Keratinocyte (primary cell): ENCODE measurements at regions not wholly inside any gene's neighbourhood (a gene's known extent, or its start where the extent isn't known, plus 50 kb on each side); places are given as distances from the start of the nearest gene placed in this dataset.
A peak's percentile ranks its signal among the peaks of the same experiment; 100 is the strongest.

Experiments
- DNase-seq: peaks from one replicate; pipeline ENCODE4 v3.0.0-alpha.2; 2011; ENCODE audit warnings: low read depth, missing footprints, low spot score
- FAIRE-seq: peaks from 2 replicates; lab custom pipeline; 2011; peaks lifted over from hg19 to GRCh38; lab: Jason Lieb, UNC
- H2AFZ ChIP-seq: 2 replicates; pipeline ENCODE4 v1.6.0; 2012; ENCODE audit warnings: low read length, control low read depth, inconsistent platforms; ENCODE audit not compliant: control insufficient read depth
- H3K27ac ChIP-seq: 2 replicates; pipeline ENCODE4 v1.5.1; 2011; ENCODE audit warnings: low read length; ENCODE audit not compliant: control insufficient read depth, insufficient read depth
- H3K27me3 ChIP-seq: 3 replicates; pipeline ENCODE4 v1.6.0; 2011; ENCODE audit warnings: low read length; ENCODE audit not compliant: control insufficient read depth, insufficient read depth; ENCODE audit errors: extremely low read depth
- H3K36me3 ChIP-seq, 2 experiments: 2 replicates in 1 of 2; 3 replicates in 1 of 2; pipeline ENCODE4 v1.5.1; 2011; ENCODE audit warnings: low read length in 2 of 2, mild to moderate bottlenecking in 1 of 2; ENCODE audit not compliant: control insufficient read depth in 2 of 2, insufficient read depth in 2 of 2; ENCODE audit errors: extremely low read depth in 1 of 2
- H3K4me1 ChIP-seq: 3 replicates; pipeline ENCODE4 v1.5.1; 2011; ENCODE audit warnings: low read length; ENCODE audit not compliant: control insufficient read depth, insufficient read depth; ENCODE audit errors: extremely low read depth
- H3K4me2 ChIP-seq: 3 replicates; pipeline ENCODE4 v1.6.0; 2011; ENCODE audit warnings: low read depth, low read length; ENCODE audit not compliant: control insufficient read depth, insufficient read depth; ENCODE audit errors: extremely low read depth
- H3K4me3 ChIP-seq, 3 experiments: fragments of 200-600 bp in 1 of 3; sonication (generic) in 1 of 3; 2 replicates in 2 of 3; 3 replicates in 1 of 3; pipeline ENCODE4 v1.5.1; 2011 to 2016; ENCODE audit warnings: low read length in 3 of 3, mild to moderate bottlenecking in 3 of 3, control low read depth in 2 of 3, inconsistent platforms in 1 of 3, low read depth in 1 of 3, mixed read lengths in 1 of 3, mixed run types in 1 of 3, moderate library complexity in 1 of 3; ENCODE audit not compliant: control insufficient read depth in 2 of 3, insufficient read depth in 2 of 3; ENCODE audit errors: extremely low read depth in 1 of 3
- H3K79me2 ChIP-seq: 2 replicates; pipeline ENCODE4 v1.6.0; 2012; ENCODE audit warnings: low read length; ENCODE audit not compliant: control insufficient read depth, insufficient read depth
- H3K9ac ChIP-seq: 3 replicates; pipeline ENCODE4 v1.6.0; 2011; ENCODE audit warnings: low read length; ENCODE audit not compliant: control insufficient read depth, insufficient read depth; ENCODE audit errors: extremely low read depth
- H3K9me1 ChIP-seq: 3 replicates; pipeline ENCODE4 v1.6.0; 2011; ENCODE audit warnings: low read length; ENCODE audit not compliant: control insufficient read depth, insufficient read depth; ENCODE audit errors: extremely low read depth
- H3K9me3 ChIP-seq: 2 replicates; pipeline ENCODE4 v1.5.1; 2012; ENCODE audit warnings: low read depth, low read length; ENCODE audit not compliant: control insufficient read depth
- H4K20me1 ChIP-seq: 3 replicates; pipeline ENCODE4 v1.6.0; 2011; ENCODE audit warnings: low read length; ENCODE audit not compliant: control insufficient read depth, insufficient read depth; ENCODE audit errors: extremely low read depth
- CTCF ChIP-seq, 3 experiments: IDR thresholded peaks in 1 of 3; conservative IDR thresholded peaks in 1 of 3; optimal IDR thresholded peaks in 1 of 3; 2 replicates in 2 of 3; 3 replicates in 1 of 3; pipeline versions ENCODE3 to v1.5.1; 2011; ENCODE audit warnings: low read length in 3 of 3, mild to moderate bottlenecking in 3 of 3, moderate library complexity in 2 of 3, control low read depth in 1 of 3, inconsistent platforms in 1 of 3; ENCODE audit not compliant: insufficient read depth in 2 of 3; ENCODE audit errors: extremely low read depth in 1 of 3
- EZH2 ChIP-seq: IDR thresholded peaks from one replicate; pipeline ENCODE4 v1.6.1; 2012; ENCODE audit warnings: inconsistent platforms, mild to moderate bottlenecking, low read length, moderate library complexity
- dilution Hi-C: fragments of 300-500 bp; cut with MboI; formaldehyde crosslinking; loops from one replicate; pipeline ENCODE4 v1.7.0; 2020; ENCODE audit warnings: low sequenced_read_pairs; ENCODE audit not compliant: extremely low pct_ligation_motif_present

- no peak overlapping the region for H3K4me3 ChIP-seq
- FAIRE-seq (peak; percentile 43), DNase-seq (no peak)
These were observed 194.5 kb upstream of the UBL3 start for GRCh38 chr13:30044932-30045331.

GRCh38 chr13:30043631-30043925 is 193.2 kb upstream of the UBL3 start:
- no peak overlapping the region for H3K4me2 ChIP-seq
- DNase-seq, result no peak
- no peaks in the 10 kb centered on the region for H3K79me2 ChIP-seq
- H3K9me3 ChIP-seq, result no peaks in the 10 kb centered on the region
- H3K9ac ChIP-seq, result no peak overlapping the region
- H3K36me3 ChIP-seq, result no peaks in the 10 kb centered on the region
- no peaks in the 10 kb centered on the region for H4K20me1 ChIP-seq
- no peaks in the 10 kb centered on the region for H3K9me1 ChIP-seq
- TF ChIP-seq EZH2, result no peak
- no peak for TF ChIP-seq CTCF (optimal IDR thresholded peaks at IDR 0.05 in 1 of 3, IDR thresholded peaks at IDR 0.05 in 1 of 3, conservative IDR thresholded peaks at IDR 0.05 in 1 of 3; ENCODE audit: extremely low read depth in 1 of 3, insufficient read depth in 2 of 3, low read length in 3 of 3)
- peaks cover 4% of the 10 kb centered on the region for H3K27me3 ChIP-seq
- dilution Hi-C loops, result no loop called here
- peaks cover 9% of the 10 kb centered on the region for H3K4me1 ChIP-seq
- H3K27ac ChIP-seq, result no peak overlapping the region
- no peak overlapping the region for H3K4me3 ChIP-seq
- peak; percentile 17 for FAIRE-seq
- no peak overlapping the region for H2AFZ ChIP-seq

More at GRCh38 chr13:30044932-30045331, 194.5 kb upstream of the UBL3 start:
- H4K20me1 ChIP-seq, result no peaks in the 10 kb centered on the region
- H3K79me2 ChIP-seq, result no peaks in the 10 kb centered on the region
- H3K27ac ChIP-seq, result no peak overlapping the region
- no peak overlapping the region for H3K9ac ChIP-seq
- H3K9me1 ChIP-seq, result no peaks in the 10 kb centered on the region
- H3K36me3 ChIP-seq, result no peaks in the 10 kb centered on the region
- H3K9me3 ChIP-seq, result no peaks in the 10 kb centered on the region
- no peaks in the 10 kb centered on the region for H3K27me3 ChIP-seq
- no peak overlapping the region for H2AFZ ChIP-seq
- dilution Hi-C loops, result no loop called here
- peaks cover 9% of the 10 kb centered on the region for H3K4me1 ChIP-seq
- TF ChIP-seq EZH2 (no peak), CTCF (optimal IDR thresholded peaks at IDR 0.05 in 1 of 3, IDR thresholded peaks at IDR 0.05 in 1 of 3, conservative IDR thresholded peaks at IDR 0.05 in 1 of 3; ENCODE audit: extremely low read depth in 1 of 3, insufficient read depth in 2 of 3, low read length in 3 of 3) (no peak)
- peak overlapping the region; percentile 11 for H3K4me2 ChIP-seq
